DMS53 treated with DMSO at 0.1 percent for 48 hours (cell line): ENCODE measurements at regions not wholly inside any gene's neighbourhood (a gene's known extent, or its start where the extent isn't known, plus 50 kb on each side); places are given as distances from the start of the nearest gene placed in this dataset.
"Not testable (repeated sequence)": the region's sequence is repeated elsewhere in the genome, so short reads cannot be mapped to it uniquely, and the experiment has no call there.

Experiments
- DNase-seq: peaks from one replicate; lab custom pipeline; 2025; ENCODE audit not compliant: unreplicated experiment; lab: John Stamatoyannopoulos, UW

GRCh38 chr6:15935661-15936060 lies 193.2 kb upstream of the MYLIP start:
- DNase-seq = no peak

- not testable (repeated sequence) for DNase-seq
Measured at GRCh38 chr6:15931697-15932096, 197.2 kb upstream of the MYLIP start.

DNA sequence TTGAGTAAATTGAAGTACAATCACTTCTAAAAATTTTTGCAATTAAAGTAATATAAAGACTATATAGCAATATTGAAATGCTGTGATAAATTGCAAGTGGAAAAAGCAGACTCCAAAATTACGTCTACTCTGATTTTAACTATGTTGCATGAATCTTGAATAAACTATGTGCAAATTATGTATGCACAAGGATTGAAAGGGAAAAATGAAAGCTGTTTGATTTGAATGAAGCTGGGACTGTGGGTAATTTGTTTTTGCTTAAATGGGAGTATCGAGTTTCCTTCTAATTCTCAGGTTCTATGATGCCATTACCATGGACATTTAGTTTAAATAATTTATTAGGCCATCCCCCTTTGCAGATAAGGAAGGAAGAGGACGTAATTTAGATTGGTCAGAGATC lies 198.7 kb upstream of the MYLIP start:
- DNase-seq = no peak

GRCh38 chr6:15929685-15930084 lies 199.2 kb upstream of the MYLIP start:
- DNase-seq = no peak

- DNase-seq = no peak
Measured at GRCh38 chr6:15927531-15928225, 201.2 kb upstream of the MYLIP start.

DNA sequence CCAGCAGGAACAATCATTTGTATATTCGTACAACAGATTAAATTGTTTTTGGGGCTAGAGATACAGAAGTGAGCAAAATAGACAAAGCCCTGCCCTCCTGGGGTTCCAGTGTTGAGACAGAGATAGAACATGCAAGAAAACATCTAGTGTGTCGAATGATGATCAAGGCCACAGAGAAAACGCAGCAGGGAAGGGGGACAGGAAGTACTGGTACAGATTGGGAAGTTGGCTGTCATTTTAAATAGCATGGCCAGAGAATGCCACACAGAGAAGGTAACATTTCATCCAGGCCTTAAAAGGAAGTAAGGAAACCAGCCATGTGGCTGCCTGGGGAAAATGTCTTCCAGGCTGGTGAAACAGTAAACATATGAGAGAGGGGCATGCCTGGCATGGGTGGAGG lies 202.6 kb upstream of the MYLIP start:
- DNase-seq = no peak

GRCh38 chr6:15924893-15925292 lies 204.0 kb upstream of the MYLIP start:
- DNase-seq = no peak

DNA sequence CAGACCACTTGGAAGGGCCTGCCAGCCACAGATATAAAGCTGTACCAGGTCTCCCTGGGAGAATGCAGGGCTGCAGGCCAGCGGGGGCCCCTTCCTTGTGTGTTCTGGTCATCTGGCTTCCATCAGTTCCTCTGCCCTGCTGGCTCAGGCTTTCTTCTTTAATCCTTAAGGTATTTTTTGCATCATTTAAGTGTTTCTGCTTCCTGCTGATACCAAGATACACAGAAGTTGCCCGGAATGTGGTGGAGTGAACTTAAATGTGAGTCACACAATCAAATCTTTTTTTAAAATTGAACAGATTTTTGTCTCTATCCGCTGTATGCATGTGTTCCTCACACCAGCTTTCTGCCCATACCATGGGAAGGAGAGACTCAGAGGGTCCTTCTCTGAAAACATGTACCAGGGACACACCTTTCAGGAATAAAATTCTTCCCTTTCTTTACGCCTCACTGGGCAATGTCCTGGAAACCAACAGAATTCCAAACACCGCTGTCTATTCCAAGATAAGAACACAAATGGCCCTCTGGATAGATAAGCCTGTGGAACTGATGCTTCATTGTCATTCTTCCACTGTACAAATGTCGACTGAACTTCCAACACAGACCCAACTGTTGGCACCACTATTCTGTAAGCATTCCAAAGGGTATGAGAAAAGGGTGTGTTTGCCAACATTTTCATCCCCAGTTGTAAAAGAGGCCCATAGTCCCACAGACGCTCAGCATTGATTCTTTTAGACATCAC lies 206.2 kb upstream of the MYLIP start:
- DNase-seq = no peak

DNA sequence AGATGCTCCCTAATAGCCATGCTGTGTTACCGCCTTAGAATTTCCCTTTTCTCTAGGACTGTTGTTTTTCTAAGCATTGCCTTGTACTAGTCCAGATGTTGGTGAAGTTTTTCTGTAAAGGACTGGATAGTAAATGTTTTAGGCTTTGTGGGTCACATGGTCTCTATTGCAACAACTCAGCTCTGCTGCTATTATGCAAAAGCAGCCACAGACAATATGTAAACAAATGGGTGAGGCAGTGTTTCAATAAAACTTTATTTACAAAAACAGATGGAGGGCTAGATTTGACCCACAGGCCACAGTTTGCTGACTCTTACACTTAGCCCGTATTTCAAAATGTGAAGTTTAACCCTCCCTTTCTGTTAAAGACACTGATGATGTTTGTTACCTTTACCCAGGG lies 207.6 kb upstream of the MYLIP start:
- no peak for DNase-seq

DNA sequence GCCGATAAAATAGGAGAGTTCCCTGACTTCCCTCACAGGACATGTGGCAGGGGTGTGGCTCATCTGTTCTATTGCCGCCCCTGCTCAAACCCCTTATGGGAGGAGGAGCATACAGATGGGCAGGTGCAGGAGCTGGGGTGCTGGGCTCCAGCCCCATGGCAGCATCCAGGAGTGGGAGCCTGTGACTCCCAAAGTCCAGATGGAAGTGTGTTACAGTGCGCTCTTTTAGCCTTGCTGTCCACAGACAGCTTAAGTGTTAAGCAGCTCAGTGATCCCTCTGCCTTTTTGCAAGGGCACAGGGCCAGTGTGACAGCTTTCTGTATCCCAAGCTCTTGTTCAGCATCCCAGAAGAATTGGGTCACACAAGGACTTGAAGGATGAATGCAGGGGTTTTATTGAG lies 212.3 kb upstream of the MYLIP start:
- no peak for DNase-seq

- no peak for DNase-seq
Measured at GRCh38 chr6:15915508-15916178, 213.2 kb upstream of the MYLIP start.

DNA sequence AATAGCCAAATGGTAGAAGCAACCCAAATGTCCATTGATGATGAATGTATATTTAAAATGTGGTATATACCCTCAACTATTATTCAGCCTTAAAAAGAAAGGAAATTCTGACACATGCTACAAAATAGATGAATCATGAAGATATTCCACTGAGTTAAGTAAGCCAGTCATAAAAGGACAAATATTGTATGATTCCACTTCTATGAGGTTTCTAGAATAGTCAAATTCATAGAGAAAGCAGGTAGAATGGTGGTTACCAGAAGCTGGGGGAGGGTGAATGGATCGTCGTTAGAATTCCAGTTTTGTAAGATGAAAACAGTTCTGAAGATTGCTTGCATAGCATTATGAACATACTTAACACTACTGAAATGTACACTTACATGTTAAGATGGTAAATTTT lies 214.3 kb upstream of the MYLIP start:
- DNase-seq = no peak

- DNase-seq = no peak
Measured at GRCh38 chr6:15913573-15913972, 215.3 kb upstream of the MYLIP start.

- DNase-seq = no peak
Measured at GRCh38 chr6:15912505-15913400, 216.1 kb upstream of the MYLIP start.

- no peak for DNase-seq
Measured at GRCh38 chr6:15911753-15912504, 217.0 kb upstream of the MYLIP start.

DNA sequence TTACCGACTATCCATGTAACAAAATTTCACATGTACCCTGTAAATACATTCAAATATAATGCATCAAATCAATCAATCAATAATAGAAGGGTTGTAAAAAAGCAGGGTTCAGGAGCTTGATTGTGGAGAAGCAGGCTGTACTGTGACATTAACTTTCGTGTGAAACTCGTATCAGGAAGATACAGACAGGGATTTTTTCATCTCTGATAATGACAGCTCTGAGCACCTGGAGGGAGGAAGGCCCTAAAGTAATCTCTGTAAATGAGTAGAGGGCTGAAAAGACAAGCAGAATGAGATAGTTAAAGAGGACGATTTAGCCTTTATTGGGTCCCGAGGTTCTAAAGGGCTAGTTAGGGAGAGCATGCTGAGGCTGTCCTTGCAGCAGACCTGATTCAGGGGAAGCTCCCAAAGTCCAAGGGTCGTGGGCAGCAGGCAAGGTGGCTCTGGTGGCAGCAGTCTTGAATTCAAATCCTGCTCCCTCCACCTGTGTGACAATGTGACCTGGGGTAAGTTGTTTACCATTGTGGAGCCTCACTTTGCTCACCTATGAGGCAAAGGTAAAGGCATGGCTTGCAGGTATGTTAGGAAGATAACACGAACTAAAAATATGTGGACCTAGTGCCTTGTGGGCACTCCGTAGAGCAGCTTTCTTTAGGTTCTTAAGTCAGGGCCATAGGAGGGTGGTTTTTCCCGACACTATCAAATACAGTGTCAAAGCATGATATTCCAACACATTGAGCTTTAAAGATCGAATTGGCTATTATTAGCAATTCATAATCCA lies 219.4 kb upstream of the MYLIP start:
- DNase-seq = no peak

- DNase-seq = no peak
Measured at GRCh38 chr6:15908871-15909270, 220.0 kb upstream of the MYLIP start.

DNA sequence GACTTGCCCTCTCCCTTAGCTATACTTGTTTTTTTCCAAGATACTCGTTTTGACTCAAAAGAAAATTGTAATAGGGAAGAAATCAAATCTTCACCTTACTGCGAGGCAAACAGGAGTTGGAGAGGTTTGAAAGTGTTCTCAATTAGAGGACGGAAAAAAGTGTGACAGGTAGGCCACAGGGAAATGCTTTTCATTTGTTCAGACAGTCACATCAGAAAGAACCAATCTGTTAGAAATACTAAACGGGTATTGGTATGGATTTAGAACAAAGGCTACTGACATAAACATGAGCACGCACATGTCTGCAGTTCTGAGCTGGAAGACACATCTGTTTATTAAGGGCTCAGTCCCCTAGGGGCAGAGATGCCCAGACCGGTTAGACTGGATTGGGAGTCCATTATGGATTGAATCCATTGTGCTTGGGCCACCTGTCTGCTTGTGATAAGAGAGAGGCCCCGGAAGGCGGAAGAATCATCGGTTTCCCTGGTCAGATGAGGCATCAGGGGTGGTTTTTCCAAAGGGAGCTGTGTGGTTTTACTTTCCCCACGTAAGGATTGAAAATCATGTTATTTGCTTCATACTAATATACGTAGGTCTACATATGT lies 220.9 kb upstream of the MYLIP start:
- peak; percentile 97 for DNase-seq

- DNase-seq = not testable (repeated sequence)
Measured at GRCh38 chr6:15907220-15907913, 221.5 kb upstream of the MYLIP start.
